ENCODE measurements at regions not wholly inside any gene's neighbourhood (a gene's known extent, or its start where the extent isn't known, plus 50 kb on each side); places are given as distances from the start of the nearest gene placed in this dataset.

DNA sequence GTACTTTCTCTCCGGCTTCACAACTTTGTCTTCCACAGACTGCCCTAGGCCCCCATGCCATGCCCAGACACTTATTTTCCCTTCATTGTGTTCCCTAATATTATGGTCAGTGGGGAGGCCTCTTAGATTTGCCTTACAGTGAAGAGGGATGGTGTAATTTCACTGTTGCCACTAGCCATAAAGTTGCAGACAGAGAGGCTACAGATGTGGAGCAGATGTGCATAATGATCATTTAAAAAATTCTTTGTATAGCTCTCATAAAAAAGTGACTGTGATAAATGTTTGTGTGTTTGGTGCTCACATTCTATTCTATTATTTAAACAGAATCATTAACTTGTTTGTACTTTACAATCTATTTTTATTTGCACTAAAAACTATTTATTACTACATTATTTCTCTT, 67.5 kb upstream of the FN1 start (continued):
- TF ChIP-seq, protein P1, sequence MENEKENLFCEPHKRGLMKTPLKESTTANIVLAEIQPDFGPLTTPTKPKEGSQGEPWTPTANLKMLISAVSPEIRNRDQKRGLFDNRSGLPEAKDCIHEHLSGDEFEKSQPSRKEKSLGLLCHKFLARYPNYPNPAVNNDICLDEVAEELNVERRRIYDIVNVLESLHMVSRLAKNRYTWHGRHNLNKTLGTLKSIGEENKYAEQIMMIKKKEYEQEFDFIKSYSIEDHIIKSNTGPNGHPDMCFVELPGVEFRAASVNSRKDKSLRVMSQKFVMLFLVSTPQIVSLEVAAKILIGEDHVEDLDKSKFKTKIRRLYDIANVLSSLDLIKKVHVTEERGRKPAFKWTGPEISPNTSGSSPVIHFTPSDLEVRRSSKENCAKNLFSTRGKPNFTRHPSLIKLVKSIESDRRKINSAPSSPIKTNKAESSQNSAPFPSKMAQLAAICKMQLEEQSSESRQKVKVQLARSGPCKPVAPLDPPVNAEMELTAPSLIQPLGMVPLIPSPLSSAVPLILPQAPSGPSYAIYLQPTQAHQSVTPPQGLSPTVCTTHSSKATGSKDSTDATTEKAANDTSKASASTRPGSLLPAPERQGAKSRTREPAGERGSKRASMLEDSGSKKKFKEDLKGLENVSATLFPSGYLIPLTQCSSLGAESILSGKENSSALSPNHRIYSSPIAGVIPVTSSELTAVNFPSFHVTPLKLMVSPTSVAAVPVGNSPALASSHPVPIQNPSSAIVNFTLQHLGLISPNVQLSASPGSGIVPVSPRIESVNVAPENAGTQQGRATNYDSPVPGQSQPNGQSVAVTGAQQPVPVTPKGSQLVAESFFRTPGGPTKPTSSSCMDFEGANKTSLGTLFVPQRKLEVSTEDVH (IDR thresholded peaks at IDR 0.05; ENCODE audit: low read depth, partially characterized antibody): no peak
- TF ChIP-seq PAX5 (IDR thresholded peaks at IDR 0.05; ENCODE audit: borderline replicate concordance, low read depth, low read length): no peak

GRCh38 chr2:215500466-215500865, 64.6 kb upstream of the FN1 start:
- no peaks in the 10 kb centered on the region for H3K27me3 ChIP-seq (replicated peaks in 1 of 2; ENCODE audit: control insufficient read depth in 2 of 2, insufficient read depth in 2 of 2, low read length in 1 of 2)
- FAIRE-seq (no peak), DNase-seq (ENCODE audit: low read depth, low spot score) (no peak), ATAC-seq (no peak)
- no peaks in the 10 kb centered on the region for H3K9me3 ChIP-seq (replicated peaks; ENCODE audit: control insufficient read depth, insufficient read depth, low read length)
- no peak overlapping the region for H2AFZ ChIP-seq (ENCODE audit: control insufficient read depth, low read depth, low read length)
- intact Hi-C loops (cut with micrococcal nuclease; ENCODE audit: unreplicated experiment) (no loop called here), in situ Hi-C loops (cut with MboI) (no loop called here)
- H3K4me3 ChIP-seq: no peak overlapping the region
- no peaks in the 10 kb centered on the region for H3K4me1 ChIP-seq (ENCODE audit: control insufficient read depth, insufficient read depth, low read length)
- H3K9ac ChIP-seq (ENCODE audit: control insufficient read depth, insufficient read depth, low read length): no peak overlapping the region
- no peaks in the 10 kb centered on the region for H3K36me3 ChIP-seq (ENCODE audit: control insufficient read depth in 2 of 2, insufficient read depth in 2 of 2, low read length in 1 of 2)
- no TSS peak for BruUV-seq (replicated peaks)
- no peak overlapping the region for H3K27ac ChIP-seq (ENCODE audit: control insufficient read depth, insufficient read depth)
- ChIA-PET POLR2A (interaction anchor here (0.7 kb wide), 1 partner anchor 9 kb away, joined by 3 read pairs; no protein-coding TSS in a partner anchor), RAD21 (ENCODE audit: unreplicated experiment) (no interaction called here), SMC1A (ENCODE audit: uncharacterized antibody, unreplicated experiment) (interaction anchor here (1.1 to 1.2 kb wide), 2 partner anchors 16 to 68 kb away, joined by 3 to 4 read pairs; no protein-coding TSS in a partner anchor), CTCF (interaction anchor here (1.4 kb wide), 1 partner anchor 12 kb away, joined by 6 read pairs; no protein-coding TSS in a partner anchor)
- no peaks in the 10 kb centered on the region for H4K20me1 ChIP-seq (ENCODE audit: control insufficient read depth, insufficient read depth)
- H3K4me2 ChIP-seq (ENCODE audit: control insufficient read depth, insufficient read depth): no peak overlapping the region
- no peak for TF ChIP-seq RUNX3 (IDR thresholded peaks at IDR 0.05; ENCODE audit: low read length)
- TF ChIP-seq CBFB (IDR thresholded peaks at IDR 0.05; ENCODE audit: low read depth): no peak
- TF ChIP-seq, protein P2, sequence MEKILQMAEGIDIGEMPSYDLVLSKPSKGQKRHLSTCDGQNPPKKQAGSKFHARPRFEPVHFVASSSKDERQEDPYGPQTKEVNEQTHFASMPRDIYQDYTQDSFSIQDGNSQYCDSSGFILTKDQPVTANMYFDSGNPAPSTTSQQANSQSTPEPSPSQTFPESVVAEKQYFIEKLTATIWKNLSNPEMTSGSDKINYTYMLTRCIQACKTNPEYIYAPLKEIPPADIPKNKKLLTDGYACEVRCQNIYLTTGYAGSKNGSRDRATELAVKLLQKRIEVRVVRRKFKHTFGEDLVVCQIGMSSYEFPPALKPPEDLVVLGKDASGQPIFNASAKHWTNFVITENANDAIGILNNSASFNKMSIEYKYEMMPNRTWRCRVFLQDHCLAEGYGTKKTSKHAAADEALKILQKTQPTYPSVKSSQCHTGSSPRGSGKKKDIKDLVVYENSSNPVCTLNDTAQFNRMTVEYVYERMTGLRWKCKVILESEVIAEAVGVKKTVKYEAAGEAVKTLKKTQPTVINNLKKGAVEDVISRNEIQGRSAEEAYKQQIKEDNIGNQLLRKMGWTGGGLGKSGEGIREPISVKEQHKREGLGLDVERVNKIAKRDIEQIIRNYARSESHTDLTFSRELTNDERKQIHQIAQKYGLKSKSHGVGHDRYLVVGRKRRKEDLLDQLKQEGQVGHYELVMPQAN (conservative IDR thresholded peaks at IDR 0.05): no peak
- no peak for TF ChIP-seq IKZF2 (IDR thresholded peaks at IDR 0.05)
- no peak for TF ChIP-seq BCL11A (IDR thresholded peaks at IDR 0.05; ENCODE audit: low read depth, low read length)
- no peak for TF ChIP-seq HDGF (IDR thresholded peaks at IDR 0.05)
- no peak for TF ChIP-seq KAT2A (conservative IDR thresholded peaks at IDR 0.05; ENCODE audit: control insufficient read depth, low read depth, low read length)
- no peaks in the 10 kb centered on the region for H3K79me2 ChIP-seq (ENCODE audit: control insufficient read depth, insufficient read depth, low read length)
